ENCODE measurements at regions not wholly inside any gene's neighbourhood (a gene's known extent, or its start where the extent isn't known, plus 50 kb on each side); places are given as distances from the start of the nearest gene placed in this dataset.
"Not testable (repeated sequence)": the region's sequence is repeated elsewhere in the genome, so short reads cannot be mapped to it uniquely, and the experiment has no call there.

DNA sequence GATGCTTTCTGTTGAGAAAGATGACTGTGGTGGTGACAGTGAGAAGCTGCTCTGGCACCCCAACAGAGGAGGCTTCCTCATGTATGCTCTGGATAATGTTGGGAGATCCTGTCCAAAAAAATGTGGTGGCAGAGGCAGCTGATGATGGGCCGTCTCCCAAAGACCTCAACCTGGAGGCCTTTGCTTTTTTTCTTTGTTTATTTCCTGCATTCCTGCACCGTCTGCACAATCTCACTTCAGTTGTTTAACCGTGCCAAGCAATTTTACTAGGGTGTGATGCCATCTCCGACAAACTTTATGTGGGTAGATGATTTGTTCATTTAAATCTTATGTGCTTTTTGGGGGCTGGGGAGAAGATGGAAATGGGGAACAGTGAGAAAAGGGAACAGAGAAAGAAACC is 62.2 kb upstream of the IGFBP5 start:
- peaks cover 4% of the 10 kb centered on the region for H3K27me3 ChIP-seq (ENCODE audit: control insufficient read depth, insufficient read depth, low read length)
- TF ChIP-seq, protein P1, sequence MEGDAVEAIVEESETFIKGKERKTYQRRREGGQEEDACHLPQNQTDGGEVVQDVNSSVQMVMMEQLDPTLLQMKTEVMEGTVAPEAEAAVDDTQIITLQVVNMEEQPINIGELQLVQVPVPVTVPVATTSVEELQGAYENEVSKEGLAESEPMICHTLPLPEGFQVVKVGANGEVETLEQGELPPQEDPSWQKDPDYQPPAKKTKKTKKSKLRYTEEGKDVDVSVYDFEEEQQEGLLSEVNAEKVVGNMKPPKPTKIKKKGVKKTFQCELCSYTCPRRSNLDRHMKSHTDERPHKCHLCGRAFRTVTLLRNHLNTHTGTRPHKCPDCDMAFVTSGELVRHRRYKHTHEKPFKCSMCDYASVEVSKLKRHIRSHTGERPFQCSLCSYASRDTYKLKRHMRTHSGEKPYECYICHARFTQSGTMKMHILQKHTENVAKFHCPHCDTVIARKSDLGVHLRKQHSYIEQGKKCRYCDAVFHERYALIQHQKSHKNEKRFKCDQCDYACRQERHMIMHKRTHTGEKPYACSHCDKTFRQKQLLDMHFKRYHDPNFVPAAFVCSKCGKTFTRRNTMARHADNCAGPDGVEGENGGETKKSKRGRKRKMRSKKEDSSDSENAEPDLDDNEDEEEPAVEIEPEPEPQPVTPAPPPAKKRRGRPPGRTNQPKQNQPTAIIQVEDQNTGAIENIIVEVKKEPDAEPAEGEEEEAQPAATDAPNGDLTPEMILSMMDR (IDR thresholded peaks at IDR 0.05; ENCODE audit: insufficient read depth, low read length, poor library complexity, severe bottlenecking) = no peak
- no peak for DNase-seq (ENCODE audit: low read depth)
- no peak overlapping the region for H3K4me3 ChIP-seq (ENCODE audit: low read depth, low read length)
- H3K36me3 ChIP-seq (ENCODE audit: control insufficient read depth, insufficient read depth, low read length) = no peaks in the 10 kb centered on the region

DNA sequence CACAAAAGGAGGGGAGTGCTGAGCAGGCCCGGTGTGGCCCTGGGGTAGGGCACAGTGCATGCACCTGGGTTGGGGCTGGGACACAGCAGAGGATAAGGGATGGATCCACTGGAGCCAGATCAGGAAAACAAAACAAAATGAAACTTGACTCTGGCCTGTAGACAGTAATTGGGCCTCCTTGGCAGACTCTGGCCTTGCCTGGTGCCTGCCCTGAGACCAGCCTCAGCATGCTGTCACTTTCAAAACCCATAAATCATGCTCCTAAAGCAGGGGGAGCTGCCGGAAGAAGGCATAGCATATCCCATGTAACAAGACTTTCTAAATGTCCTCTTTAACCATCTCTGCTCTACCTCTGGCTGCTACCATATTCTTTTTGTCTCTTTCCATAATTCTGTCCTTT is 61.1 kb upstream of the IGFBP5 start:
- Histone ChIP-seq H3K4me3 (ENCODE audit: low read depth, low read length) (no peak overlapping the region), H3K36me3 (ENCODE audit: control insufficient read depth, insufficient read depth, low read length) (no peaks in the 10 kb centered on the region), H3K27me3 (ENCODE audit: control insufficient read depth, insufficient read depth, low read length) (peaks cover 6% of the 10 kb centered on the region)
- TF ChIP-seq, protein P1 (IDR thresholded peaks at IDR 0.05; ENCODE audit: insufficient read depth, low read length, poor library complexity, severe bottlenecking) = no peak
- no peak for DNase-seq (ENCODE audit: low read depth)

DNA sequence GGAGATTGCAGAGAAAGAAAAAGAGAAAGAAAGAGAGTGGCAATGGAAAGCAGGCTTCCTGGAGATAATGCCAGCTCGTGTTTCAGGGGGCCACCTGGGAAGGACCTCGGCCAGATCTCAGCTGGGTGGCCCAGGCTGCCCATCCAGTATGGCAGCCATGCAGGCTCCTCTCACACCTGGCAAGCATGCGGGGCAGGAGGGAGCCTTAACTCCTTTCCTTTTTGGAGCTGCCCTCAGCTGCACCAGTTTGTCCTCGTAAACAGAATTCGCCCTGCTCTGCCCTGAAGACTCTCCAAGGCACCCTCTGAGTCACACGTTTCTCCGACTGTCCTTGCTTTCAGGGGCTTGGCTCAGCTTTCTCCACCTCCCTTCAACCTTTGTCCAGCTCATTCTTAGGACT is 59.5 kb upstream of the IGFBP5 start:
- TF ChIP-seq, protein P1 (IDR thresholded peaks at IDR 0.05; ENCODE audit: insufficient read depth, low read length, poor library complexity, severe bottlenecking) = no peak
- no peak for DNase-seq (ENCODE audit: low read depth)
- Histone ChIP-seq H3K4me3 (ENCODE audit: low read depth, low read length) (no peak overlapping the region), H3K36me3 (ENCODE audit: control insufficient read depth, insufficient read depth, low read length) (no peaks in the 10 kb centered on the region), H3K27me3 (ENCODE audit: control insufficient read depth, insufficient read depth, low read length) (peaks cover 6% of the 10 kb centered on the region)

DNA sequence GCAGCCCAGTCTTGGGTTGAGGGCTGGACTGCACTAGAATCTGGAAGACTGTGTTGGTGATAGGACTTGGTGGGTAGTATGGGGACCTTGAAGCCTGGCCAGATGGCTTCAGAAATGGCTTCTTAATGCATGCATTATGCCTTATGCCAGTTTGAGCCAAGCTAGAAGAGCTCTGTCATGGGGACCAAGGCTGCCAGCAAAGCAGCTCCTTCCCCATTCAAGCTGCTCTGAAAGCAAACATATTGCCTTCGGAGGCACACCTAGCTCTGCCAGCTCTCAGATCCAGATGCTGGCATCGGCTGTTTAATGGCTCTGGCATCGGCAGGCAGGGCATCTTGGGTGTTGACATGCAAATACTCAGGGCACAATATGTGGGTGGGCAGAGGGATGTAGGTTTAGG is 59.0 kb upstream of the IGFBP5 start:
- no peak for DNase-seq (ENCODE audit: low read depth)

DNA sequence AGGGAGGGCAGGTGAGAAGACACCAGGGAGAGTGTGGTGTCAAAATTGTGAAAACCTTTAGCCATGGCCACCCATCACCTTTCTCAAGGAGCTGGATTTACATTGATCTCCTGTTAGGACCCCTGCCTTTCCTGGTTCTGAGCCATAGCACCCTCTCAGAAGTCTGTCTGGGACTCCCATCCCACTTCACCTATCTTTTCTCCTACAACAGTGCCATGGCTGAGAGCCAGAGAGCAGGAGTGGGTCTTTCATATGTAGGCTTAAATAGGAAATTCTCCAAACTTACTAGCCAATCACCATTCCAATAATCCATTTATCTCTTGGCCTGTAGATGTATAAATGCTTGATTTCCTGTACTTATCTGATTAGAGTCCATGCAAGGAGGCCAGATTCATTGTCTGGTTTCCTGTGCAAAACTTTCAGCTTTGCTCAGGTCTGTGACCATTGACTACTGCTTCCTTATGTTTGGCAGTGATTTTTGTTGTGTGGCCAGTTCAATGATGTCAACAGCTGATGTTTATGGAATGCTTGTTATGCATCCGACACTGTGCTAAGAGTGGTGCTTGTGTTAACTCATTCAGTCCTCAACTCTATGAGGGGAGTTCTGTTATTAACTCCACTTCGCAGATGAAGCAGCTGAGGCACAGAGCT is 57.6 kb upstream of the IGFBP5 start:
- no peak for DNase-seq (ENCODE audit: low read depth)
- TF ChIP-seq, protein P1 (IDR thresholded peaks at IDR 0.05; ENCODE audit: insufficient read depth, low read length, poor library complexity, severe bottlenecking) = no peak

More for the DNA sequence above, 59.0 kb upstream of the IGFBP5 start:
- Histone ChIP-seq H3K4me3 (ENCODE audit: low read depth, low read length) (no peak overlapping the region), H3K27me3 (ENCODE audit: control insufficient read depth, insufficient read depth, low read length) (peaks cover 6% of the 10 kb centered on the region), H3K36me3 (ENCODE audit: control insufficient read depth, insufficient read depth, low read length) (no peaks in the 10 kb centered on the region)
- TF ChIP-seq, protein P1 (IDR thresholded peaks at IDR 0.05; ENCODE audit: insufficient read depth, low read length, poor library complexity, severe bottlenecking) = no peak

DNA sequence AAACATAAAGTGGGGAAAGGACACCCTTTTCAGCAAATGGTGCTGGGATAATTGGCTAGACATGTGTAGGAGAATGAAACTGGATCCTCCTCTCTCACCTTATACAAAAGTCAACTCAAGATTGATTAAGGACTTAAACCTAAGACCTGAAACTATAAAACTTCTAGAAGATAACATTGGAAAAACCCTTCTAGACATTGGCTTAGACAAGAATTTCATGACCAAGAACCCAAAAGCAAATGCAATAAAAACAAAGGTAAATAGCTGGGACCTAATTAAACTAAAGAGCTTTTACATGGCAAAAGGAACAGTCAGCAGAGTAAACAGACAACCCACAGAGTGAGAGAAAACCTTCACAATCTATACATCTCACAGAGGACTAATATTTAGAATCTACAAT is 55.4 kb upstream of the IGFBP5 start:
- not testable (repeated sequence) for H3K4me3 ChIP-seq (ENCODE audit: low read depth, low read length); DNase-seq (ENCODE audit: low read depth); H3K36me3 ChIP-seq (ENCODE audit: control insufficient read depth, insufficient read depth, low read length); H3K27me3 ChIP-seq (ENCODE audit: control insufficient read depth, insufficient read depth, low read length)

More for the DNA sequence above, 57.6 kb upstream of the IGFBP5 start:
- Histone ChIP-seq H3K27me3 (ENCODE audit: control insufficient read depth, insufficient read depth, low read length) (peaks cover 6% of the 10 kb centered on the region), H3K36me3 (ENCODE audit: control insufficient read depth, insufficient read depth, low read length) (no peaks in the 10 kb centered on the region), H3K4me3 (ENCODE audit: low read depth, low read length) (no peak overlapping the region)

DNA sequence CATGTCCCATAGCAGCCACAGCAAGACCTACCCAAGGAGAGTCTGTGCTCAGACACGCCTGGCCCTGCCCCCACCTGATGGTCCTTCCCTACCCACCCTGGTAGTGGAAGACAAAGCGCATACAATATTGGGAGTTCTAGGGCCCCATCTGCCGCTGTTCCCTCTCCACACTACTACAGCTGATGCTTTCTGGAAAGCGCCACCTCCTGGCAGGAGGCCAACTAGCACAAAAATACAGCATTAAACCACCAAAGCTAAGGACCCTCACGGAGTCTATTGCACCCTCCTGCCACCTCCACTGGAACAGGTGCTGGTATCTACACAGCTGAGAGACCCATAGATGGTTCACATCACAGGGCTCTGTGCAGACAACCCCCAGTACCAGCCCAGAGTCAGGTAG is 50.9 kb upstream of the IGFBP5 start:
- DNase-seq (ENCODE audit: low read depth); H3K36me3 ChIP-seq (ENCODE audit: control insufficient read depth, insufficient read depth, low read length); H3K4me3 ChIP-seq (ENCODE audit: low read depth, low read length); H3K27me3 ChIP-seq (ENCODE audit: control insufficient read depth, insufficient read depth, low read length): not testable (repeated sequence)

All from kidney epithelial cell (primary cell).